ENCODE measurements at regions not wholly inside any gene's neighbourhood (a gene's known extent, or its start where the extent isn't known, plus 50 kb on each side); places are given as distances from the start of the nearest gene placed in this dataset.
A peak's percentile ranks its signal among the peaks of the same experiment; 100 is the strongest.

GRCh38 chr11:86726770-86727504 lies 54.5 kb upstream of the ME3 start:
- DNase-seq: no peak

DNA sequence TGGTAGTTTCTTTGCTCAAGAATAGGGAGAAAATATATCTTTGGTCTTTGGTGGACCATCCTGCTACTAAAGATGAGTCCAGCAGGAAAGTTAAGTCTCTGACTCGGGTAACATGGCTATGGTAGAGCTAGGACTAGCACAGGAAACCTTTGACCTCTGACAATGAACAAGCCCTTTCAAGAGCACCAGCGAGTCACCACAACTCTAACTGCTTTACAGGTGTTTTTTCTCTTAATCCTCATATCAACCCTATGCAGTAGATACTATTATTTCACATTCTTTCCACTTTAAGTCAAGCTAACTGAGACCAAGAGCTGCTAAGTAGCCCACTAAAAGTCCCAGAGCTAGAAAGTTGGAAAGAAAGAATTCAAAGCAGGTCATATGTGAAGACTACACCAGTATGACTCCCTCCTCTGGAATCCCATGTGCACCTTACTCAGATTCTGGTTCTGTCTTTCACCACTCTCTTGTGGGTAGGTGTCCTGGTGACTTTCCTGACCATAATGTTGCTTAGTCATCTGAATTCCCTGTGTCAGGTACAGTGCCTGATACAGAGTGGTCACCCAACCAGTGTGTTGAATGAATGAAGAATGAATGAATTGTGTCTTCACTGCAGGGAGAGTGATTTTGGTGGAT lies 53.8 kb upstream of the ME3 start:
- peak; percentile 61 for DNase-seq

- DNase-seq: no peak
These were observed 51.7 kb upstream of the ME3 start for GRCh38 chr11:86724137-86724536.

- DNase-seq: no peak
These were observed 50.9 kb upstream of the ME3 start for GRCh38 chr11:86723281-86723680.

DNA sequence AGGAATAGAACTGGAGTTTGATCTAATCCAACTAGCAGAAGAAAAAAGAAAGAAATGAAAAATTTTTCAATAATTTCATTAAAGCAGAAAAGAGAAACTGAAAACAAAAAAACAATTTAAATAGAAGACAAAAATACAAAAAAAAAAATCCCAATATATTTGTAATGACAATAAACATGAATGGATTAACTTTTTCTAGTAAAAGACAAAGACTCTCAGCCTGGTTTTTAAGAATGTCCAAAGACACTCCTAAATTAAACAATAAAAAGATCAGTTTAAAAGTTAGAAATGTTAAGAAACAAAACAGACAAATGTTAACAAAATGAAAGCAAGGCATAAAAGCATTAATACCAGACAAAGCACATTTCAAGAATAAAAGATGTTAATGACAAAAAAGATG lies 50.3 kb upstream of the ME3 start:
- DNase-seq: no peak

Data from fibroblast of skin of abdomen (primary cell).